ENCODE measurements at regions not wholly inside any gene's neighbourhood (a gene's known extent, or its start where the extent isn't known, plus 50 kb on each side); places are given as distances from the start of the nearest gene placed in this dataset.

DNA sequence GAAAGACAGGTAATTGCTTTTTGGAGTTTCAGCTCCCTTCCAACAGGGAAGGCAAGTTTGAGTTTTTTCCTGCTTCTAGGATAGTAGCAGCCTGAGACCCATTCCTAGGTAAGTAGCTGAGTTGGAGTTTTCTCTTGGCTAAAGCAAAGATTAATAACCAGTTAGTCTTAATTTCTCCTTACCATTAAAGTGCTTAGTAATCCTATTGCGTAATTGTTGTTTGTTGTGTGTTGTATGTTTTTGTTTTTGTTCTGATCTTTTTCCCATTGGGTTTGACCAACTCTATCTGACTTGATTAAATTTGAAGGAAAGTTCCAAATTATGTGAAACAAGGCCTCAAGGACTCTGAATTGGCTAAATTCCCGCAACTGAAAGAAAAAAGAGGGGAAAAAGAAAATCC, 83.5 kb downstream of the TBX22 start:
- Histone ChIP-seq H3K4me1 (ENCODE audit: control insufficient read depth, insufficient read depth, low read length) (no peaks in the 10 kb centered on the region), H3K9ac (ENCODE audit: low read depth, low read length) (no peak overlapping the region), H3K27me3 (ENCODE audit: control insufficient read depth, insufficient read depth, low read length) (no peaks in the 10 kb centered on the region), H3K4me3 (ENCODE audit: low read length) (no peak overlapping the region), H3K9me3 (replicated peaks; ENCODE audit: low read length) (no peaks in the 10 kb centered on the region), H3K4me2 (ENCODE audit: low read length) (no peak overlapping the region), H3K36me3 (ENCODE audit: insufficient read depth, low read length) (no peaks in the 10 kb centered on the region)

DNA sequence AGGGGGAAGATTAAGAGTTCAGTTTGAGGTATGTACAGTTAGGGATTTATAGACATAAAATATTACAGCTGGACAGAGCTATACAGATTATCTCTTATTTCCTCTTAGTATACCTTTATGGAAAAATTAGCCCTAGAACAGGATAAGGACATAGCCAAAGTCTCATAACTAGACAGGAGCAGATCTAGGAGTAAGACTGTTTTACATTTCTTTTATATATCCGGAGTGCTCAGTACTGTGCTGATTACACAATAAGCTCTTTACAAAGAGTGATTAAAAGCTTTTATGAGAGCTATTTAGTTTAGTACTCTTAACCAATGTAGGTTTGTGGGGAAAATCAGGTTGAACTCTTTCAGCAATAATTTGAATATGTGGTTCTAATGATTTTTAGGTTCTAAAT, 105.8 kb downstream of the TBX22 start:
- Histone ChIP-seq H3K9me3 (replicated peaks; ENCODE audit: low read length) (no peaks in the 10 kb centered on the region), H3K4me3 (ENCODE audit: low read length) (no peak overlapping the region), H3K4me1 (ENCODE audit: control insufficient read depth, insufficient read depth, low read length) (no peaks in the 10 kb centered on the region), H3K4me2 (ENCODE audit: low read length) (no peak overlapping the region), H3K9ac (ENCODE audit: low read depth, low read length) (no peak overlapping the region), H3K36me3 (ENCODE audit: insufficient read depth, low read length) (no peaks in the 10 kb centered on the region), H3K27me3 (ENCODE audit: control insufficient read depth, insufficient read depth, low read length) (no peaks in the 10 kb centered on the region)

DNA sequence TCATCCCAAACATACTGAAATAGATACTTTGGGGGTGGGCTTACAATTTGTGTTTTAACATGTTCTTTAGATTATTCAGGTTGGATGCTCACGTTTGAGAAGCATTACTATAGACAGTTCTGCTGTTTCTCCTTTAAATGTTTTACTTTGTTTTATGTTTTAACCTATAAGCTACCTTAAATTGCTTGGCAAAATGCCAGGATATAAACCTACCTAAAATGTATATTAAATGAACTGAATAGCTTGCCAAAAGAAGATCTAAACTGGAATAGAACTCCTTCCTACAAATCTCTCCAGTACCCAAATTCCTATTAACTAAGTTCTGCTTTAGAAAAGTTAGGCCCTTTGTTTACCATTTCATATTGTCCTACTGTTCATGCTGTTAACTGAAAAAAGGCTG, 124.4 kb downstream of the TBX22 start:
- H3K4me2 ChIP-seq (ENCODE audit: low read length) = no peak overlapping the region
- no peaks in the 10 kb centered on the region for H3K36me3 ChIP-seq (ENCODE audit: insufficient read depth, low read length)
- no peaks in the 10 kb centered on the region for H3K27me3 ChIP-seq (ENCODE audit: control insufficient read depth, insufficient read depth, low read length)

DNA sequence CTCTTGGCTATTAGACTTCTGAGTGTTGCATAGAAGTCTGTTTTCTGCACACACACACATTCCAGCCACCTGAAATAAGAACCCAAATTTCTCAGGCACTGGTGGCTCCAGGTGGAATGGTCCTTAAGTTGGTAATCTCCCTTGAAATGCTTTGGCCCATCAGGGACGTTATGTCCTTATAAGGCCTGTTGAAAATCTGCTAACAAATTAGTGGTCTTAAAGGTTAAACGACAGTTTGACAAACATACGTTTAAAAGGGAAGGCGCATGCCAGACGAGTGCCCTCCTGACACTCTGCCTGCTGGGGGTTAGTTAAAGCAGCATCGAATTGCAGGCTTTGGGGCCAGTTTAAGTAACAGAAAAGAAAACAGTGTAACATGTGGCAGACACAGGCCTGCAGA, 125.0 kb downstream of the TBX22 start:
- Histone ChIP-seq H3K9me3 (replicated peaks; ENCODE audit: low read length) (no peaks in the 10 kb centered on the region), H3K9ac (ENCODE audit: low read depth, low read length) (no peak overlapping the region), H3K36me3 (ENCODE audit: insufficient read depth, low read length) (no peaks in the 10 kb centered on the region), H3K4me3 (ENCODE audit: low read length) (no peak overlapping the region), H3K4me1 (ENCODE audit: control insufficient read depth, insufficient read depth, low read length) (no peaks in the 10 kb centered on the region), H3K4me2 (ENCODE audit: low read length) (no peak overlapping the region), H3K27me3 (ENCODE audit: control insufficient read depth, insufficient read depth, low read length) (no peaks in the 10 kb centered on the region)

More for the DNA sequence above, 124.4 kb downstream of the TBX22 start:
- Histone ChIP-seq H3K4me3 (ENCODE audit: low read length) (no peak overlapping the region), H3K9ac (ENCODE audit: low read depth, low read length) (no peak overlapping the region), H3K9me3 (replicated peaks; ENCODE audit: low read length) (no peaks in the 10 kb centered on the region), H3K4me1 (ENCODE audit: control insufficient read depth, insufficient read depth, low read length) (no peaks in the 10 kb centered on the region)

DNA sequence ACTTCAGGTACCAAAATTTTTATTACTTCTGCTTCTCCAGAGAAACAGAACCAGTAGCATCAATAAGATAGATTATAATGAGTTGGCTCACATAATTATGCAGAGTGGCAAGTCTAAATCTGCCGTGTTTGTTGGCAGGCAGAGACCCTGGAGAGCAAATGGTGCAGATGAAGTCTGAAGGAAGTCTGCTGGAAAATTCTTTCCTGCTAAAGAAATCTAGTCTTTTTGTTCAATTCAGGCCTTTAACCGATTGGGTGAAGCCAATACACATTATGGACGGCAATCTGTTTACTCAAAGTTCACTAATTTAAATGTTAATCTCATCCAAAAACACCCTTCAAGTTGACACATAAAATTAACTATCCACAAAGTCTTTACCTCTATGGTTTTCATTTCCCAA, 156.0 kb downstream of the TBX22 start:
- H3K4me3 ChIP-seq (ENCODE audit: low read length) = no peak overlapping the region
- H3K27me3 ChIP-seq (ENCODE audit: control insufficient read depth, insufficient read depth, low read length) = no peaks in the 10 kb centered on the region
- H3K9me3 ChIP-seq (replicated peaks; ENCODE audit: low read length) = no peaks in the 10 kb centered on the region
- H3K4me2 ChIP-seq (ENCODE audit: low read length) = no peak overlapping the region
- H3K36me3 ChIP-seq (ENCODE audit: insufficient read depth, low read length) = no peaks in the 10 kb centered on the region
- H3K9ac ChIP-seq (ENCODE audit: low read depth, low read length) = no peak overlapping the region
- H3K4me1 ChIP-seq (ENCODE audit: control insufficient read depth, insufficient read depth, low read length) = no peaks in the 10 kb centered on the region

DNA sequence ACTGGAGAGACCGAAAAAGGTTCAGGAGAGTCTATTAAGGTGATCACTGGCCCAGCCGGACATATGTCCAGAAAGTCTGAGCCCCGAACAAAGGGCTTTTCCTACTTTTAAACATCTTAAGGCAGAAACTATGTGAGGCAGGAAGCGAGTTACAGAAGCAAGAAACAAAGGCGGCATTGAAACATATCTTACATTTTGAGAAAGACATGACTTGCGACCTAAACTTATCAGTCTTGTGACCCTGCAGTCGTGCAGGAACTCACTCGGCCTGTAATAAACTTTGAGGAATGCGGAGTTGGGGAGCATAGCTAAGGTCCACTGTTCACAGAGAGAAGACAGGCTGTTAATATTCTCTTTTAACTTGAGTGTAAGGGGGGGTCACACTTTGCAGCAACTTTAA, 158.7 kb downstream of the TBX22 start:
- Histone ChIP-seq H3K4me2 (ENCODE audit: low read length) (no peak overlapping the region), H3K36me3 (ENCODE audit: insufficient read depth, low read length) (no peaks in the 10 kb centered on the region), H3K27me3 (ENCODE audit: control insufficient read depth, insufficient read depth, low read length) (no peaks in the 10 kb centered on the region), H3K4me1 (ENCODE audit: control insufficient read depth, insufficient read depth, low read length) (no peaks in the 10 kb centered on the region), H3K9ac (ENCODE audit: low read depth, low read length) (no peak overlapping the region), H3K9me3 (replicated peaks; ENCODE audit: low read length) (no peaks in the 10 kb centered on the region), H3K4me3 (ENCODE audit: low read length) (no peak overlapping the region)

DNA sequence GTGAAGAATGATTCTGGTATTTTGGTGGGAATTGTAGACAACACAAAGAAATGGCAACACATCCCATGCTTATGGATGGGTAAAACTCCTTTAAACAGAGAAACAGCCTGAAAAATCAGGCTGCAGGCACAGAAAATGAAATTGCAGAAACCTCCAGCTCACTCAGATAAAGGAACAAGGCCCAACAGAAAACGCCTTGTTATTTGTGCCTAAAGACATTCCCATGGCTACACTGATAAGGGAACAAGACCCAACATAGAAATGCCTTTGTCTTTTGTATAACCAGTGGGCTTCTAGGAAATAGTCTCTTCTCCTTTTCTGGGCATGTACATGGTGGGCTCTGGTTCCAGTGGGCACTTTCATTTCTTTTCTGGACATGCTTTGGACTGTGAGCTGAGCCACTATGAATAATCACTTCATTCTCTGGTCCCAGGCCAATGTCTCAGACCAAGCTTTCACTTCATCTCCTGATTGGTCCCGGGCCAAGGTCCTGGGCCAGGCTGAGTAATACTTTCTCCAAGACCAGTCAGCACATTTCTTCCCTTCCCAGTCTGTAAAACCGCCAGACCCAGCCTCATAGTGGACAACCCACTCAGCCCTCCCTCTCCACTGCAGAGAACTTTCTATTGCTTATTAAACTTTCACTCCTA, 160.5 kb downstream of the TBX22 start:
- no peaks in the 10 kb centered on the region for H3K27me3 ChIP-seq (ENCODE audit: control insufficient read depth, insufficient read depth, low read length)
- H3K4me2 ChIP-seq (ENCODE audit: low read length) = no peak overlapping the region
- H3K4me1 ChIP-seq (ENCODE audit: control insufficient read depth, insufficient read depth, low read length) = no peaks in the 10 kb centered on the region
- H3K9ac ChIP-seq (ENCODE audit: low read depth, low read length) = no peak overlapping the region
- no peaks in the 10 kb centered on the region for H3K36me3 ChIP-seq (ENCODE audit: insufficient read depth, low read length)
- H3K9me3 ChIP-seq (replicated peaks; ENCODE audit: low read length) = no peaks in the 10 kb centered on the region
- no peak overlapping the region for H3K4me3 ChIP-seq (ENCODE audit: low read length)

DNA sequence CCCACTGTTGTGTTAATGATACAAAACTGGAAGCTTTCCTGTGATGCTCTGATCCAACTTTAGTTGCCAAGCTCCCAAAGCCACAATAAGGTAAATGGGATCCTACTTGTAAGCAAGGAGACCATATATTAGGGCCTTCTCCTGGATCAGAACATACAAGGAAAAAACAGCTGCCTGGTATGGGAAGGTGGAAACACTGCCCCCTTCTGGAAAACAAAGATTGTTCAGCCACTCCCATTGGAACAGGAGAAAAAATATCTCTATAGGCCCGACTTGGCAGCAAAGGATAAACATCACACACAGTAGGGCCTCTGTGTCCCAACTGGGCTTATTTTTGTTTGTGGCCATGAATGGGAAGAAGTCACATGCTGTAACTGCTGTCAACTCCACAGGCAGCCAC, 166.5 kb downstream of the TBX22 start:
- H3K9ac ChIP-seq (ENCODE audit: low read depth, low read length) = no peak overlapping the region
- no peaks in the 10 kb centered on the region for H3K4me1 ChIP-seq (ENCODE audit: control insufficient read depth, insufficient read depth, low read length)
- H3K27me3 ChIP-seq (ENCODE audit: control insufficient read depth, insufficient read depth, low read length) = no peaks in the 10 kb centered on the region
- H3K36me3 ChIP-seq (ENCODE audit: insufficient read depth, low read length) = no peaks in the 10 kb centered on the region
- no peak overlapping the region for H3K4me2 ChIP-seq (ENCODE audit: low read length)
- H3K9me3 ChIP-seq (replicated peaks; ENCODE audit: low read length) = no peaks in the 10 kb centered on the region
- no peak overlapping the region for H3K4me3 ChIP-seq (ENCODE audit: low read length)

DNA sequence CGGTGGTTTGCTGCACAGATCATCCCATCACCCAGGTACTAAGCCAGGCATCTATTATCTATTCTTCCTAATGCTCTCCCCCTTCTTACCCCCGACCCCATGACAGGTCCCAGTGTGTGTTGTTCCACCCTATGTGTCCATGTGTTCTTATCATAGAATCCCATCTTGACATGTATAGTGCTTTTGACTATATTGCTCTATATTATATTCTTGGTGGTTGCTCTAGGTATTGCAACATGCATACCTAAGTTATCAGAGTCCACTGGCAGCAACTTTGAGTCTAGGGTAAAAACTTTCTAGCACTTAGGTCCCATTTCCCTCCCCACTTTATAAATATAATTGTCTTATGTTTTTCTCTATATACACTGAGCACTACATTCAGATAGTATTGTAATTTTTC, 170.3 kb downstream of the TBX22 start:
- H3K4me1 ChIP-seq (ENCODE audit: control insufficient read depth, insufficient read depth, low read length) = no peaks in the 10 kb centered on the region
- H3K4me3 ChIP-seq (ENCODE audit: low read length) = no peak overlapping the region
- no peaks in the 10 kb centered on the region for H3K9me3 ChIP-seq (replicated peaks; ENCODE audit: low read length)
- H3K9ac ChIP-seq (ENCODE audit: low read depth, low read length) = no peak overlapping the region
- H3K36me3 ChIP-seq (ENCODE audit: insufficient read depth, low read length) = no peaks in the 10 kb centered on the region
- no peaks in the 10 kb centered on the region for H3K27me3 ChIP-seq (ENCODE audit: control insufficient read depth, insufficient read depth, low read length)
- no peak overlapping the region for H3K4me2 ChIP-seq (ENCODE audit: low read length)

DNA sequence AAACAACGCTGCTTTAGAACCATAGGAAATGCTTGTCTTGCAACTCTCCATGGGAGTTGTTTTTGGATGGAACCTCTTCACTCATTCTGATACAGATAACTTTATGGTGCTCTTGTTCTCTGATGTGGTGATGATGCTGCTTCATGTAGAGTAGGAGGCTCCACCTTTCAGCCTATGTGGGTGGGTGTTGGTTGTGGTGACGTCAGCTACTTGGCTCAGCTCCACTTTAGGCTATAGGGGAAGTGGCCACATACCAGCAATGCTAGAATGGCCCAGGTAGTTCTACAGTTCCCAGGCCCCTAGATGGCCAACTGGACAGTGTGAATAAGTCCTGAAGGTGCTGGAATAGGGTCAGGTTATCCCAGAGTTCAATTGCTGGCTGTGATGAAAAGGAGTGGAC, 192.1 kb downstream of the TBX22 start:
- Histone ChIP-seq H3K9ac (ENCODE audit: low read depth, low read length) (no peak overlapping the region), H3K4me2 (ENCODE audit: low read length) (no peak overlapping the region), H3K4me3 (ENCODE audit: low read length) (no peak overlapping the region), H3K27me3 (ENCODE audit: control insufficient read depth, insufficient read depth, low read length) (no peaks in the 10 kb centered on the region), H3K9me3 (replicated peaks; ENCODE audit: low read length) (no peaks in the 10 kb centered on the region), H3K4me1 (ENCODE audit: control insufficient read depth, insufficient read depth, low read length) (no peaks in the 10 kb centered on the region), H3K36me3 (ENCODE audit: insufficient read depth, low read length) (no peaks in the 10 kb centered on the region)

DNA sequence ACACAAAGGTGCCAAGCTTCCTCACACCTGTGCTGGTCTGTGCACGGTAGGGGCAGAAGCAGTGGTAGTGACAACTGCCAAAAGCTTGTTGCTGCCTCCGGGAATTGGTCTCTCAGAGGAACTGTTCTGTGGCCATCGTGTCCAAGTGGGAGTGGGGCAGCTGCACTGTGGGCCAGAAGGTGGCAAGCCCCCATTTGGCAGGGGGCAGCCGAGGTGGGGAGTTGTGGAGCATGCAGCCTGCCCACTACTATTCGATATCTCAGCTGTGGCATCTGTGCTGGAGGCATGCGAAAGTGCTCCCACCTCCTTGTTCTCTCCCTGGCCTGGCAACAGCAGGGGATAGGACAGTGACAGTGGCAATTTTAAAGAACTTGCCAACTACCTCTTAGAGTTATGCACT, 192.8 kb downstream of the TBX22 start:
- H3K9me3 ChIP-seq (replicated peaks; ENCODE audit: low read length) = no peaks in the 10 kb centered on the region
- H3K9ac ChIP-seq (ENCODE audit: low read depth, low read length) = no peak overlapping the region
- no peak overlapping the region for H3K4me3 ChIP-seq (ENCODE audit: low read length)
- no peaks in the 10 kb centered on the region for H3K4me1 ChIP-seq (ENCODE audit: control insufficient read depth, insufficient read depth, low read length)
- H3K4me2 ChIP-seq (ENCODE audit: low read length) = no peak overlapping the region
- no peaks in the 10 kb centered on the region for H3K36me3 ChIP-seq (ENCODE audit: insufficient read depth, low read length)
- H3K27me3 ChIP-seq (ENCODE audit: control insufficient read depth, insufficient read depth, low read length) = no peaks in the 10 kb centered on the region

DNA sequence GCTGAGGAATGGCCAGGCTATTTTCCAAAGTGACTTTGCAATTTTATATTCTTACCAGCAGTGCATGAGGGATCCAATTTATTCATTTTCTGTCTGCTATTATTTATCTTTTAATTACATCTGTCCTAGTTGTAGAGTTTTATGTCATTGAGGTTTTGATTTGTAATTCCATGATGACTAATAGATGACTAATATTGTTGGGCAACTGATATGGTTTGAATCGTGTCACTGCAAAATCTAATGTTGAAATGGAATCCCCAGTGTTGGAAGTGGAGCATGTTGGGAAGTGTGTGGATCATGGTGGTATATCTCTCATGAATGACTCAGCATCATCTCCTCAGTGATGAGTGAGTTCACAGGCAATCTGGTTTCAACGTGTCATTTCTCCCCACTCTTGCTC, 201.5 kb downstream of the TBX22 start:
- no peak overlapping the region for H3K4me3 ChIP-seq (ENCODE audit: low read length)
- no peak overlapping the region for H3K9ac ChIP-seq (ENCODE audit: low read depth, low read length)
- no peaks in the 10 kb centered on the region for H3K27me3 ChIP-seq (ENCODE audit: control insufficient read depth, insufficient read depth, low read length)
- no peaks in the 10 kb centered on the region for H3K9me3 ChIP-seq (replicated peaks; ENCODE audit: low read length)
- H3K4me1 ChIP-seq (ENCODE audit: control insufficient read depth, insufficient read depth, low read length) = no peaks in the 10 kb centered on the region
- H3K36me3 ChIP-seq (ENCODE audit: insufficient read depth, low read length) = no peaks in the 10 kb centered on the region
- no peak overlapping the region for H3K4me2 ChIP-seq (ENCODE audit: low read length)
